Kidney glomerular epithelial cell (primary cell): ENCODE measurements at regions not wholly inside any gene's neighbourhood (a gene's known extent, or its start where the extent isn't known, plus 50 kb on each side); places are given as distances from the start of the nearest gene placed in this dataset.

Experiments
- DNase-seq: peaks from one replicate; lab custom pipeline; 2025; lab: John Stamatoyannopoulos, UW

DNA sequence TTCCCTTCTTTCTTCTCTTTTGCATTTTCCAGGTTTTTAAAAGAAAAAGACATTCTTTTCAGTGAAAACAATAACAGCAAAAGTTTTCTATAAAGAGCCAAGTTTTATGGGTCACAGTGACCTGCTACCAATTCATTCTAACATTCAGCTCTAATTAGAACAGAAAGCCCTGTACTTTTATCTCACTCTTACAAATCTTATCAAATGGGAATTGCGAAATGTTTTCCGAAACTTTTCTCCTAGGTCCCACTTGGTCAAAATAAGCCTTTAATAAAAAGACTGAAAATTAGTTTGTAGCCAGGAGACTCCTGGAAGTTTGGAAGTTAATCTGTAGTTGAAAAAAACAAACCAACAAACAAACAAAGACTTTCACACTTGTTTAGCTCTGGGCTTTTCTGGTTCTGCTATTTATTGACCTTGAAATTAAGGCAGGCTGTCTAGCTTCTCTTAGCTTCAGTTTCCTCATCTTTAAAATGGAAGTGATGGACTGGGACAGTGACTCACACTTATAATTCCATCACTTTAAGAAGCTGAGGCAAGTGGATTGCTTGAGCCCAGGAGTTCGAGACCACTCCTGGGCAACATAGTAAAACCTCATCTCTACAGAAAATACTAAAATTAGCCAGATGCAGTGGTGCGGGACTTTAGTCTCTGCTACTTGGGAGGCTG lies 613.5 kb upstream of the CDH4 start:
- DNase-seq, result no peak

GRCh38 chr20:60641879-60642447 lies 610.1 kb upstream of the CDH4 start:
- no peak for DNase-seq

DNA sequence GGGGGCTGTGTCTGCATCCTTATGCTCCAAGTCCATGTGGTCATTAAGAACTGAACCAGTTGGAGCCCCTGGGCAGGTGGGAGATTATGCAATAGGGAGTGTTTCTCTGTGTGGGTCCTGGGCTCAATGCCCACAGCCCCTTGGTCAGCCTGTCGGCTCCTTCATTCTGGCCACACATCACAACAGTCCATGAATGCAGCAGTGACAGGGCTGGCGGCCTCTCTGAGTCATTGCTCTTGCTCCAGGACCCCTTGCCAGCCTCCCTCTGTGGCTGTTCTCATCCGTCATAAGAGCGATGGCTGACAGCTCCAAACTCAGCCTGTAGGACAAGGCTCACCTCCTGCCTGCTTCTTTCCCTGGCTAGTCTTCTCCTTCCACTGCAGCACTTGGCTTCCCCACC lies 609.5 kb upstream of the CDH4 start:
- no peak for DNase-seq

GRCh38 chr20:60648556-60648955 lies 603.5 kb upstream of the CDH4 start:
- no peak for DNase-seq

- DNase-seq, result no peak
These were observed 602.5 kb upstream of the CDH4 start for GRCh38 chr20:60649541-60649940.

GRCh38 chr20:60650087-60650486 lies 602.0 kb upstream of the CDH4 start:
- no peak for DNase-seq

- DNase-seq, result no peak
These were observed 600.0 kb upstream of the CDH4 start for GRCh38 chr20:60652046-60652445.

DNA sequence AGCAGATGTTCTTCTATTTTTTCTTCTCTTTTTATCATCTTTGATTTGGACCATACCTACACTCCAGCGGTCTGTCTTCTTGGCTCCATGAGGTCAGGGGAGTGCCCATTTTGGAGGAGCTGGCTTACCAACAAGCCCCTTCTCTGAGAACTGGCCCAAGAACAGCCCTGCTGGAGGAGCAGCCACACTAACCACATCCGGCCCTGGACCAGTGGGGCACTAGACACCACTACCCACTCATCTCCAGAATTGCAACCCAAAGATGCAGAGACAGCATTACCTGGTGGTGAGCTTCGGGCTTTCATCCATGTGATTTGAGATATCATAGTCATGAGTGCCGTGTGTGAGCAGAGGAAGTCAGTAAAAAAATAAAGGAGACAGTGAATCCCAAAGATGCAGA lies 599.4 kb upstream of the CDH4 start:
- DNase-seq, result no peak

DNA sequence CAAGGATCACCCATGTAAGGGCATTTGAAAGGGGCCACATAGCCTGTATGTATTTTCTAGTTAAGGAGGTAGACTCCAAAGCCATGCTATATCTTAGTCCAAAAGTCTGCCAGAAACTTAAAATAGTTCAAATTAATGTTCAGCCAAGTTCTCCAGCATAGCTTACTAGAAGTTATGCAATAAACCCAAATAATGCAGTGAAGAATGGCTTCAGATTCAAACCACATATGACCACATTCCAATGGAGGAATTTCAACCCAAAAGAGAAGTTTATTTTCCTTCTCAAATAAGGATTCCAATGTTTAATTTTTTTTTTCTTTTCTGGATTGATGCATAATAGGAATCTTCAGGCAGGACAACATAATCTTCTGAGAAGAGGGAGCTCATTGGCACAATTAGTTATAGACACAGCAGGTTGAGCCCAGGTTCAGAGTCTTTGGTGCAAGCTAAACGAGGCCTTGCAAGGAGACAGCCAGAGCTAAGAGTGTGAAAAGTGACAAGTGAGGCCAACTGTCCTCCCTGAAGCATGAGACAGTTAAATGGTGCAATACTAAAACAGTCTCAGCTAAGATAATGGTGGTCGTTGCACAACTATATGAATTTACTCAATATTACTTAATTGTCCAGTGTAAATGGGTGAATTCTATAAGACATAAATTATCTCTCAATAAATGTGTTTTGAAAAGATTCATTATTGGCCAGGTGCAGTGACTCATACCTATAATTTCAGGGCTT lies 598.8 kb upstream of the CDH4 start:
- DNase-seq, result no peak

DNA sequence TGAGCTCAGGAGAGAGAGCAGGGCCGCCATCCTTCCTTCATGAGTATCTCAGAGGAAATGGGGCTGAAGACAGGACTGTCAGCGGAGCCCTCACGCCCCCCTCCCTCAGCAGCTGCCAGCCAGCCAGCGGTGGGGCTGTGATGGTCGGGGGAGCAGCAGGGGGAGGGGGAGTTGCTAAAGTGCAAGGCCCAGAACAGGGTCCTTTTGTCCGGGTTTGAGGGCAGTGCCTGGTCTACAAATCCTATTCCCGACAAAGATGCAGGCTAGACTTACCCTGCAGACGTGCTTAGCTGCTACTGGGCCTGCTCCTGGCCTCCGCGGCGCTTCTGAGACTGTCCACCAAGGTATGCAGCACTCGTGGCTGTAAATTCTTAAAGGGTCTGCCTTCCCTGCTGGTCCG lies 593.4 kb upstream of the CDH4 start:
- DNase-seq, result no peak

DNA sequence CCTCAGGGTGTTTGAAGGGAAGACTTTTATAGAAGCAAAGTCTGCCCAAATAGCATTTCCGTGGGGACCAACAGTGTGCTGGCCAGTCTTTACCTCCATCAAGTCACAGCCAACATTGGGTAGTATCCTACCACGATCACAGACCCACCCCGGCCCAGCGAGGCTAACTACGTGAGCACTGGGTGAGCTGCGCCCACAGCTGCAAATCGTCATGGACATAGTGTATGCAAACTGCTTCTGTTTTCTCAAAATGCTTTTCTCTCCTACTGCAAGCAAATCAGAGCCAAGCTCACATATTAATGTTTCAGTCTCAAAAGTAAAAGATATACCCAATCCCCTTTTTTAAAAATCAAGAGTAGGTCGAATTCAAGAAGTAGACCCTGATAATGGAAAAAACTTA lies 592.8 kb upstream of the CDH4 start:
- no peak for DNase-seq

DNA sequence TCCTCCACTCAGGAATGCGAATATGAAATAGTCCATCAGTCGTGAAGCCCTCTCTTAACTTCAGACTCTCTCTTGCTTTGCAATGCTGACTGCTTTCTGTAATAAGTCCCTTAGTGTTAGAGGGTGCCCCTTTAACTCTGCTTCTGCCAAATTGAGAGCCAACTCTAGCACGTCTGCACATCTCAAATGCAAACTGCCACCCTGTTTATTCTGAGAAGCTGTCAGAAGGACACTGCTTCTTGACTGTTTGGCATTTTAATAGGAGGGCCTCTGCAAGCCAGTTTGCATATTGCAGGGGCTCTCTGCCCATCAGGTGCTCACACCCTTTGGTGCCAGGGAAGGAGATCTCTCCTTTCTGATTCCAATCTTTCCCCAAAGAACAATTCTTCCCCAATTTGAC lies 589.8 kb upstream of the CDH4 start:
- DNase-seq, result no peak

GRCh38 chr20:60664106-60664505 lies 588.0 kb upstream of the CDH4 start:
- DNase-seq, result no peak

DNA sequence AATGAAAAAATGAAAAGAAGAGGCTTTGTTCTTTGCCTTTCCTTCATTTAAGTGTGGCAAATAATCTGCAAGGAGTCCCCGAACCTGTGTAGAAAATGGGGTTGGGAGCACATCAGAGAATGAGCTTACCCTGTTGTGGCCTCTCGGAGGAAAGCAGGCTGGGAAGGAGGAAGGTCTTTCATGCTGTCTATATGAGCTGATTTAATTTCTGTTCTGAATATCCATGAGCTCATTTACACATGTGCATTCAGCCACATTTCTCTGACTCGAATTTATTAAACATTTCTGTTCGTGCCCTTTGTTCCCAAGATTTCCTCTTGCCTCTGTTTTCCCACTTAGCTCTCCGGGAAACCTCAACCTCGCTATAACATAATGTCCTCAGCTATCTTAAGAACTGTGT lies 584.4 kb upstream of the CDH4 start:
- no peak for DNase-seq

- no peak for DNase-seq
These were observed 582.9 kb upstream of the CDH4 start for GRCh38 chr20:60669211-60669610.

- no peak for DNase-seq
These were observed 576.0 kb upstream of the CDH4 start for GRCh38 chr20:60676011-60676410.

DNA sequence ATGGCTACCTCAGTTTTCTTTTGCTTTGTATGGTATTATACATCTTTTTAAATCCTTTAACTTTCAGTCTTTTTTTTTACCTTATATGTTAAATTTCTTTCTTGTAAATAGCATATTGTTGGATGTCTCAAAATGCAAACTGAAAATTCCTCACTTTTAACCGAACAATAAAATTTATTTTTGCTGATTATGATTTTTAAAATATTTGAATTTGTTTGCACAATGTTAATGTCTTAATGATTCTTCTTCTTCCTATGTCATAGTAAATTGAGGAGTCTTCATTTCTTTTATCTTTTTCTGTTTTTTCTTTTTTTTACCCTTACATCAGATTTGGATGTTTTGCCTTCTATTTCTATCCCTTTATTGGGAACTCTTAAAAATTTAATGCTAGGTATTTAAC lies 574.2 kb upstream of the CDH4 start:
- DNase-seq, result no peak

DNA sequence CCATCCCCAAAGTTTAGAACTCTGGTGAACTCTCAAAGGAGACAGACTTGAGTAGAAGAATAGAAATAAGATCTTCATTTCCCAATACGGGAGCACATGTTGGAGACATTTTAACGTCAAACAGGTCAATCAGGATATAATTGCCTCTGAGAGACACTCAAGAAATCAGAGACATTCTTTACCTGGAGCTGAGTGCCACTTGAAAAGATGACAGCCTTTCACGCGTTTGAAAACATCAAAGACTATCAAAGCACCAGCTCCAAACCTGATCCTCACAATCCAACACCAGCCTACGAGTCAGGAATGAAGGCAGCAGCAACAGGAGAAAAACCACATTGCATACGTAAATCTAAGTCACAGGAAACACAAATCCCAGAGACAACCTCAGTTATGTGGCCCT lies 571.5 kb upstream of the CDH4 start:
- no peak for DNase-seq

DNA sequence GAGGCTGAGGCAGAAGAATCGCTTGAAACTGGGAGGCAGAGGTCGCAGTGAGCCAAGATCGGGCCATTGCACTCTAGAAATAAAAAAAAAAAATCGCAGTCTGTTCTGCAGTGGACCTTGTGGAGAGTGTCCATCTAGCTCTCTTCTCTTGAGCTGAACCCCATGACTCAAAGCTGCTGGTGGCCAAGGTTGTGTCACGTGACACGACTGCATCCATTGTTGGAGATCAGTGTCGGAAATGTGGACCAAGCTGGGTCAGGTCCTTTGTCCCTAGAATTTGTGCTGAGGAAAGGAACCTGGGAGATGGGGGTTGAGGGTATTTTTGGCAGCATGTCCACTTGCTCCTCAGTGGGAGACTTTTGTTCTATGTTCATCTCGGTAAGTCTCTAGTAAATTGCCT lies 564.8 kb upstream of the CDH4 start:
- DNase-seq, result no peak

- no peak for DNase-seq
These were observed 561.3 kb upstream of the CDH4 start for GRCh38 chr20:60690771-60691170.

- no peak for DNase-seq
These were observed 560.0 kb upstream of the CDH4 start for GRCh38 chr20:60691966-60692615.

DNA sequence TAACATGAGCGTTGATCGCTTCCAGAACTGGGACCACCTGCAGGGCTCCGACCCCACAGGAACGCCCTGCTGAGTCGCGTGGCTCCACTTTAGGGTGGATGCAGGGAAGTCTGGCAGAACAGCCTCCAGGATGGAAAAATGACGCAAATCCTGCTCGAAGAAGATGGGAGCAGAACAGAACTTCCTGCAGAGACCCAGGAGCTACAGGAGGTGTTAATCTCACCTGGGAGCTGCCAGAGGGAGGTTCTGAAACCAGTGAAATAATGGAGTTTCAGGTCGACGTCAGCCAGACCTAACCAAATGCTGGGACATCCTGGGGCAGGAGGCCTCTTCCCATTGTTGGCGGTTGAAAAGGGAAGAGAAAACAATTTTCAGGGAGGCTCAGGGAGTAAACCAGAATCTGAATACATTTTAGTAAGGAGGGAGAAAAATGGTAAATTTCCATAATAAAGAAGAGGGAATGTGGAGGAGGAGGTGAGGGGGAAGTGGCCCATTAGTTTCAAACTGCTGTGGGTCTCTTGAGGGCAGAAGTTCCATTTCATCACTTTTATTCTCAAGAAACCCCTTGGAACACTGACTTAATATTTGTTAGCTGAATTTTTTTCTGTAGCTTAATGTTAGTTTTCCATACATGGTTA lies 558.4 kb upstream of the CDH4 start:
- no peak for DNase-seq

GRCh38 chr20:60694763-60695162 lies 557.3 kb upstream of the CDH4 start:
- no peak for DNase-seq
